ENCODE measurements at regions not wholly inside any gene's neighbourhood (a gene's known extent, or its start where the extent isn't known, plus 50 kb on each side); places are given as distances from the start of the nearest gene placed in this dataset.

GRCh38 chr11:130781931-130782330 is 134.3 kb downstream of the SNX19 start:
- H3K27me3 Mint-ChIP-seq (ENCODE audit: low read depth): no peaks in the 10 kb centered on the region
- Histone ChIP-seq H2BK5ac (ENCODE audit: insufficient read length, low read length) (no peak overlapping the region), H3K9me3 (ENCODE audit: control insufficient read depth, low read depth, low read length) (no peaks in the 10 kb centered on the region), H3K27me3 (ENCODE audit: insufficient read depth, low read length) (no peaks in the 10 kb centered on the region), H2BK15ac (ENCODE audit: low read depth, low read length) (no peak overlapping the region), H3K4ac (ENCODE audit: low read depth, low read length) (no peak overlapping the region), H3K79me1 (ENCODE audit: insufficient read depth, low read depth, low read length, poor library complexity, severe bottlenecking) (no peaks in the 10 kb centered on the region), H3T11ph (ENCODE audit: low read length) (no peak overlapping the region), H2BK20ac (ENCODE audit: low read depth, low read length, poor library complexity, severe bottlenecking) (no peak overlapping the region), H3K56ac (ENCODE audit: insufficient read length, low read depth, low read length) (no peak overlapping the region), H3K27ac (ENCODE audit: insufficient read length, low read depth, low read length) (no peak overlapping the region), H2BK12ac (ENCODE audit: insufficient read length, low read depth, low read length) (no peak overlapping the region), H3K23me2 (ENCODE audit: insufficient read length, low read depth, low read length, poor library complexity, severe bottlenecking) (no peaks in the 10 kb centered on the region), H3K79me2 (ENCODE audit: insufficient read depth, low read length) (no peaks in the 10 kb centered on the region), H4K5ac (ENCODE audit: insufficient read length, low read depth, low read length) (no peak overlapping the region), H3K9ac (ENCODE audit: extremely low read depth, insufficient read length, low read length) (no peak overlapping the region), H2BK120ac (ENCODE audit: low read depth, low read length, poor library complexity, severe bottlenecking) (no peak overlapping the region), H3K23ac (ENCODE audit: insufficient read length, low read depth, low read length) (no peak overlapping the region), H4K20me1 (ENCODE audit: control insufficient read depth, insufficient read depth, insufficient read length) (no peaks in the 10 kb centered on the region), H3K14ac (ENCODE audit: insufficient read depth, low read length) (no peak overlapping the region), H4K91ac (ENCODE audit: insufficient read length, low read depth, low read length) (no peak overlapping the region), H3K18ac (ENCODE audit: insufficient read length, low read depth, low read length) (no peak overlapping the region), H2AFZ (ENCODE audit: low read length) (no peak overlapping the region), H4K8ac (replicated peaks; ENCODE audit: insufficient read length, low read depth, low read length) (no peak overlapping the region), H3K4me2 (ENCODE audit: insufficient read depth, insufficient read length, low read length) (no peak overlapping the region), H2AK5ac (ENCODE audit: insufficient read length, low read length) (no peak overlapping the region), H3K4me1 (ENCODE audit: insufficient read depth, low read length) (no peaks in the 10 kb centered on the region; the same call in 1 of the 2 replicates)
- no peak for DNase-seq
- H3K9me3 Mint-ChIP-seq: no peaks in the 10 kb centered on the region; a peak in 3 of 5 replicates
- WGBS (ENCODE audit: extremely low coverage, insufficient read length, low lambda C conversion rate): no CpG with 5 or more reads among the region's 2 CpGs
- no peak overlapping the region for H3K4me3 Mint-ChIP-seq
- TF ChIP-seq CTCF (conservative IDR thresholded peaks at IDR 0.05): no peak
- H3K4me1 Mint-ChIP-seq: peaks cover 16 to 19% of the 10 kb centered on the region in 2 experiments
- H3K27ac Mint-ChIP-seq: no peak overlapping the region; a peak in 1 of 7 replicates
- H3K36me3 Mint-ChIP-seq (ENCODE audit: insufficient read depth in 1 of 3, low read depth in 3 of 3): no peaks in the 10 kb centered on the region; a peak in 1 of 7 replicates

Data from H9 (cell line).